ENCODE measurements at regions not wholly inside any gene's neighbourhood (a gene's known extent, or its start where the extent isn't known, plus 50 kb on each side); places are given as distances from the start of the nearest gene placed in this dataset.

DNA sequence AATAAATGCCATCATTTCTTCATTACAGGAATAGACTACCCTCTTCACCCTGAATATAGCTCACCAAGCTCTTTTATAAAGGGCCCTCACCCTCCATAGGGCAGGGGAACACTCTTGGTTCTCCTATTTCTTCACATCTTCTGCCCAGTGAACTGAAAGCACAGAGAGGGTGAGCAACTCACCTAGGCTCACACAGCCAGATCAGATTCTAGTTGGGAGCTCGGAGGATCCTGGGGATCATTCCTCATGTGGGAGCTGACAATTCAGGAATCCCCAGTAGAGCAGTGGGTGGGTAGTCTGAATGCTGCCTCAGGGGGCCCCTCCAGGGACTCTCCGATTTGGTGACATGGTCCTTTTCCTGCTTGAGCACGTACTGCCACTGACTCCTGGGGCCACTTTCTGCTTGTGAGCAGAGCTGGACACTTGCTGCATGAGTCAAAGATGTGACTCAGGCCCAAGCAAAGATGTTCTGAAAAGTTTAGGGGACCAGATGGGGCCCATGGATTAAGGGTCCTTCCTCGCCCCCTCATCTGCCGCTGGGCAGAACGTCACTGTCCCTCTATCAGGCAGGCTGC is 63.7 kb upstream of the WNT4 start:
- TF ChIP-seq, protein P1, sequence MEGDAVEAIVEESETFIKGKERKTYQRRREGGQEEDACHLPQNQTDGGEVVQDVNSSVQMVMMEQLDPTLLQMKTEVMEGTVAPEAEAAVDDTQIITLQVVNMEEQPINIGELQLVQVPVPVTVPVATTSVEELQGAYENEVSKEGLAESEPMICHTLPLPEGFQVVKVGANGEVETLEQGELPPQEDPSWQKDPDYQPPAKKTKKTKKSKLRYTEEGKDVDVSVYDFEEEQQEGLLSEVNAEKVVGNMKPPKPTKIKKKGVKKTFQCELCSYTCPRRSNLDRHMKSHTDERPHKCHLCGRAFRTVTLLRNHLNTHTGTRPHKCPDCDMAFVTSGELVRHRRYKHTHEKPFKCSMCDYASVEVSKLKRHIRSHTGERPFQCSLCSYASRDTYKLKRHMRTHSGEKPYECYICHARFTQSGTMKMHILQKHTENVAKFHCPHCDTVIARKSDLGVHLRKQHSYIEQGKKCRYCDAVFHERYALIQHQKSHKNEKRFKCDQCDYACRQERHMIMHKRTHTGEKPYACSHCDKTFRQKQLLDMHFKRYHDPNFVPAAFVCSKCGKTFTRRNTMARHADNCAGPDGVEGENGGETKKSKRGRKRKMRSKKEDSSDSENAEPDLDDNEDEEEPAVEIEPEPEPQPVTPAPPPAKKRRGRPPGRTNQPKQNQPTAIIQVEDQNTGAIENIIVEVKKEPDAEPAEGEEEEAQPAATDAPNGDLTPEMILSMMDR (IDR thresholded peaks at IDR 0.05) = no peak
- TF ChIP-seq ZFX (IDR thresholded peaks at IDR 0.05; ENCODE audit: borderline replicate concordance) = no peak
